HepG2 (cell line): ENCODE measurements at regions not wholly inside any gene's neighbourhood (a gene's known extent, or its start where the extent isn't known, plus 50 kb on each side); places are given as distances from the start of the nearest gene placed in this dataset.

Experiments
- ATAC-seq: fragments of 200-7000 bp; cut with Tn5 transposase; 3 replicates; pipeline ENCODE4 v1.9.1; 2020; ENCODE audit warnings: mild to moderate bottlenecking, moderate library complexity
- BruUV-seq: library from RNA; stranded (reverse); fragments of 400-500 nt; replicated peaks from 2 replicates; lab custom pipeline; 2021; lab: Mats Ljungman, UMichigan
- CTCF ChIA-PET: fragments of 300-600 bp; formaldehyde crosslinking; extraction: SDS; loops from one replicate; lab custom pipeline; 2021; ENCODE audit warnings: low total read pairs, inconsistent platforms, low intra/inter-chr PET ratio; lab: Yijun Ruan, JAX
- POLR2A ChIA-PET: fragments of 350-600 bp; sonication (Branson Sonifier 250); formaldehyde crosslinking; loops from one replicate; lab custom pipeline; 2020; ENCODE audit warnings: antibody characterized with exemption, inconsistent platforms; lab: Yijun Ruan, JAX
- DNase-seq: peaks from one replicate; pipeline ENCODE4 v3.0.0-alpha.2; 2015; ENCODE audit warnings: low spot score
- FAIRE-seq: peaks from 3 replicates; lab custom pipeline; 2011; peaks lifted over from hg19 to GRCh38; lab: Jason Lieb, UNC
- H2AFZ ChIP-seq: one replicate; pipeline ENCODE4 v1.6.1; 2011; ENCODE audit warnings: low read length, inconsistent platforms
- H3K27ac ChIP-seq: fragments of 300-600 bp; 3 replicates; pipeline ENCODE4 v1.8.0; 2011; ENCODE audit warnings: mixed run types, mild to moderate bottlenecking, mixed read lengths, low read length, inconsistent platforms; ENCODE audit not compliant: insufficient read depth; ENCODE audit errors: extremely low read length
- H3K27me3 ChIP-seq, 2 experiments: fragments of 200-600 bp in 1 of 2; 2 replicates in 1 of 2; 3 replicates in 1 of 2; pipeline versions ENCODE4 v1.6.0 to v1.8.0; 2011; ENCODE audit warnings: low read length in 2 of 2, mild to moderate bottlenecking in 2 of 2, moderate library complexity in 2 of 2, inconsistent platforms in 1 of 2; ENCODE audit not compliant: insufficient read depth in 2 of 2, control insufficient read depth in 1 of 2
- H3K36me3 ChIP-seq, 2 experiments: fragments of 200-600 bp in 1 of 2; replicated peaks in 1 of 2; 2 replicates in 1 of 2; 3 replicates in 1 of 2; pipeline versions ENCODE4 v1.5.1 to v1.8.0; 2011; ENCODE audit warnings: low read length in 2 of 2, inconsistent platforms in 1 of 2; ENCODE audit not compliant: insufficient read depth in 2 of 2, control insufficient read depth in 1 of 2
- H3K4me1 ChIP-seq: 2 replicates; pipeline ENCODE4 v1.5.1; 2012; ENCODE audit warnings: low read length, inconsistent platforms; ENCODE audit not compliant: insufficient read depth
- H3K4me2 ChIP-seq: 2 replicates; pipeline ENCODE4 v1.6.0; 2011; ENCODE audit warnings: low read depth, low read length, inconsistent platforms
- H3K4me3 ChIP-seq, 3 experiments: fragments of 200-600 bp in 1 of 3; sonication (generic), shearing (Covaris generic) in 1 of 3; replicated peaks in 1 of 3; 2 replicates each; pipeline ENCODE4 v1.5.1; 2011 to 2016; ENCODE audit warnings: low read length in 3 of 3, inconsistent platforms in 2 of 3, low read depth in 2 of 3, mild to moderate bottlenecking in 2 of 3, control low read depth in 1 of 3, mixed read lengths in 1 of 3; ENCODE audit not compliant: insufficient read depth in 1 of 3
- H3K79me2 ChIP-seq: one replicate; pipeline ENCODE4 v1.6.1; 2011; ENCODE audit warnings: low read length, inconsistent platforms; ENCODE audit not compliant: insufficient read depth
- H3K9ac ChIP-seq: 2 replicates; pipeline ENCODE4 v1.6.0; 2011; ENCODE audit warnings: mild to moderate bottlenecking, low read depth, low read length, inconsistent platforms; ENCODE audit not compliant: insufficient read depth
- H3K9me3 ChIP-seq: 2 replicates; pipeline ENCODE4 v1.5.1; 2012; ENCODE audit warnings: mild to moderate bottlenecking, low read length
- H4K20me1 ChIP-seq: 2 replicates; pipeline ENCODE4 v1.6.0; 2011; ENCODE audit warnings: inconsistent platforms, mild to moderate bottlenecking, low read length, moderate library complexity; ENCODE audit not compliant: insufficient read depth
- AKAP8 ChIP-seq: sonication (generic); formaldehyde crosslinking; IDR thresholded peaks from 2 replicates; pipeline ENCODE4 v1.5.1; 2020; ENCODE audit warnings: mild to moderate bottlenecking, missing genetic modification reagents
- ARID2 ChIP-seq: sonication (generic); formaldehyde crosslinking; IDR thresholded peaks from 2 replicates; pipeline ENCODE4 v1.8.1; 2022; ENCODE audit warnings: mild to moderate bottlenecking, missing genetic modification reagents, borderline replicate concordance
- ATF7 ChIP-seq, 2 experiments: fragments of 450-650 bp in 1 of 2; sonication (generic) in 1 of 2; formaldehyde crosslinking in 1 of 2; IDR thresholded peaks; 2 replicates each; pipeline versions ENCODE4 v1.4.0 to v1.6.1; 2016 to 2020; ENCODE audit warnings: antibody characterized with exemption in 1 of 2, mild to moderate bottlenecking in 1 of 2, missing genetic modification reagents in 1 of 2
- CHD2 ChIP-seq: IDR thresholded peaks from 2 replicates; pipeline ENCODE4 v1.6.1; 2011; ENCODE audit warnings: low read depth, low read length, improper control_type of control experiment
- CSRNP2 ChIP-seq: sonication (generic); formaldehyde crosslinking; conservative IDR thresholded peaks from 2 replicates; pipeline ENCODE4 v1.8.0; 2022; ENCODE audit warnings: low read depth, missing genetic modification reagents
- FOXO4 ChIP-seq: sonication (generic); formaldehyde crosslinking; conservative IDR thresholded peaks from 2 replicates; pipeline ENCODE4 v1.8.1; 2023; ENCODE audit warnings: missing genetic modification reagents
- HDAC1 ChIP-seq: sonication (generic); formaldehyde crosslinking; IDR thresholded peaks from 2 replicates; pipeline ENCODE4 v1.5.1; 2020; ENCODE audit warnings: mild to moderate bottlenecking, missing genetic modification reagents
- IRF2 ChIP-seq: IDR thresholded peaks from 2 replicates; pipeline ENCODE4 v1.6.1; 2018; ENCODE audit warnings: missing genetic modification reagents, missing compliant biosample characterization
- KDM3A ChIP-seq: IDR thresholded peaks from 2 replicates; pipeline ENCODE4 v1.6.1; 2018; ENCODE audit warnings: low read depth, missing compliant biosample characterization
- KDM4B ChIP-seq: sonication (generic); formaldehyde crosslinking; IDR thresholded peaks from 2 replicates; pipeline ENCODE4 v1.4.0; 2020; ENCODE audit warnings: missing genetic modification reagents
- MBNL3 ChIP-seq: fragments of 250-450 bp; sonication (Bioruptor Pico); conservative IDR thresholded peaks from 2 replicates; pipeline ENCODE4 v1.8.0; 2022; ENCODE audit warnings: mild to moderate bottlenecking, inconsistent platforms
- MXD3 ChIP-seq: IDR thresholded peaks from 2 replicates; pipeline ENCODE4 v1.6.1; 2016; ENCODE audit warnings: mild to moderate bottlenecking, missing biosample characterization, missing genetic modification reagents
- PLRG1 ChIP-seq: fragments of 450-650 bp; conservative IDR thresholded peaks from 2 replicates; pipeline ENCODE4 v1.6.1; 2016
- POLR2AphosphoS2 ChIP-seq: IDR thresholded peaks from 2 replicates; pipeline ENCODE4 v1.6.1; 2011; ENCODE audit warnings: low read depth, low read length, improper control_type of control experiment
- RAD21 ChIP-seq: fragments of 450-650 bp; formaldehyde crosslinking; IDR thresholded peaks from 2 replicates; pipeline ENCODE4 v1.5.0; 2020; ENCODE audit warnings: mild to moderate bottlenecking
- SPEN ChIP-seq: sonication (generic); formaldehyde crosslinking; IDR thresholded peaks from 2 replicates; pipeline ENCODE4 v1.5.1; 2020; ENCODE audit warnings: low read depth, mild to moderate bottlenecking, missing genetic modification reagents
- ZNF232 ChIP-seq: sonication (generic); formaldehyde crosslinking; IDR thresholded peaks from 2 replicates; pipeline ENCODE4 v1.4.0; 2020; ENCODE audit warnings: missing genetic modification reagents, borderline replicate concordance
- ZNF777 ChIP-seq: sonication (generic); formaldehyde crosslinking; IDR thresholded peaks from 2 replicates; pipeline ENCODE4 v1.4.0; 2020; ENCODE audit warnings: missing genetic modification reagents
- ZNF891 ChIP-seq: sonication (generic); formaldehyde crosslinking; IDR thresholded peaks from 2 replicates; pipeline ENCODE4 v1.5.0; 2020; ENCODE audit warnings: mild to moderate bottlenecking, missing genetic modification reagents
- WGBS: methylation state at CpG from one replicate; pipeline ENCODE4 v1.1.6; 2017; ENCODE audit warnings: low lambda C conversion rate; 5-methylcytosine and 5-hydroxymethylcytosine counted together
- in situ Hi-C: cut with HindIII; loops from 2 replicates; pipeline ENCODE4 v1.10.0; 2017; ENCODE audit warnings: low pct_unique_long_range_greater_than_20kb; ENCODE audit not compliant: extremely low pct_ligation_motif_present
- intact Hi-C: fragments of 100-400 bp; cut with micrococcal nuclease; formaldehyde crosslinking; loops from one replicate; pipeline ENCODE4 v1.10.0; 2022; ENCODE audit not compliant: unreplicated experiment

- no peak for TF ChIP-seq SPEN (CRISPR knock-in tag)
- no peak for TF ChIP-seq IRF2 (CRISPR knock-in tag)
- no peak for TF ChIP-seq AKAP8 (CRISPR knock-in tag)
- no peak for TF ChIP-seq ZNF777 (CRISPR knock-in tag)
- TF ChIP-seq, all 625 proteins: peak for 34
These were observed 189.2 kb upstream of the LPP start (continued) for GRCh38 chr3:187964760-187965159.

GRCh38 chr3:187966096-187966495 lies 187.9 kb upstream of the LPP start:
- Histone ChIP-seq H3K36me3 (no peaks in the 10 kb centered on the region), H3K27ac (no peak overlapping the region), H3K4me3 (no peak overlapping the region), H4K20me1 (no peaks in the 10 kb centered on the region), H3K27me3 (no peaks in the 10 kb centered on the region), H3K9ac (no peak overlapping the region), H3K79me2 (no peaks in the 10 kb centered on the region), H2AFZ (no peak overlapping the region), H3K4me1 (peaks cover 41% of the 10 kb centered on the region), H3K4me2 (no peak overlapping the region), H3K9me3 (no peaks in the 10 kb centered on the region)
- intact Hi-C loops (no loop called here), in situ Hi-C loops (no loop called here)
- FAIRE-seq = no peak
- ATAC-seq = no peak
- no TSS peak for BruUV-seq
- no peak for DNase-seq
- ChIA-PET CTCF (no interaction called here), POLR2A (interaction anchor here (1.2 kb wide), 1 partner anchor 11 kb away, joined by 3 read pairs; no protein-coding TSS in a partner anchor)
- WGBS = 82% methylated on average over 4 of the region's 4 CpGs
- TF ChIP-seq MXD3 (CRISPR knock-in tag) (no peak), ZNF232 (CRISPR knock-in tag) (no peak), HDAC1 (no peak), KDM4B (CRISPR knock-in tag) (no peak), PLRG1 (no peak), MBNL3 (CRISPR knock-in tag) (no peak), CSRNP2 (CRISPR knock-in tag) (no peak), ARID2 (CRISPR knock-in tag) (no peak), CHD2 (no peak), POLR2AphosphoS2 (no peak), KDM3A (CRISPR knock-in tag) (no peak), RAD21 (CRISPR knock-in tag) (no peak), ATF7 (IDR thresholded peaks at IDR 0.05) (no peak), ATF7 (CRISPR knock-in tag; IDR thresholded peaks at IDR 0.05) (no peak), ZNF891 (no peak), FOXO4 (CRISPR knock-in tag) (no peak)
